Left ventricle myocardium superior (tissue), 1 donor: ENCODE measurements at regions not wholly inside any gene's neighbourhood (a gene's known extent, or its start where the extent isn't known, plus 50 kb on each side); places are given as distances from the start of the nearest gene placed in this dataset.

Experiments used
- ATAC-seq: fragments of 200-7000 bp; cut with Tn5 transposase; one replicate; pipeline ENCODE4 v1.9.1; 2020; ENCODE audit warnings: mild to moderate bottlenecking, moderate library complexity
- DNase-seq: peaks from one replicate; pipeline ENCODE4 v3.0.0-alpha.2; 2020
- intact Hi-C: fragments of 100-400 bp; cut with micrococcal nuclease; formaldehyde crosslinking; loops from one replicate; pipeline ENCODE4 v1.11.0; 2022
- donor health status: DM: no; HTN: yes; CAD: no; lungs with severe emphysema.

DNA sequence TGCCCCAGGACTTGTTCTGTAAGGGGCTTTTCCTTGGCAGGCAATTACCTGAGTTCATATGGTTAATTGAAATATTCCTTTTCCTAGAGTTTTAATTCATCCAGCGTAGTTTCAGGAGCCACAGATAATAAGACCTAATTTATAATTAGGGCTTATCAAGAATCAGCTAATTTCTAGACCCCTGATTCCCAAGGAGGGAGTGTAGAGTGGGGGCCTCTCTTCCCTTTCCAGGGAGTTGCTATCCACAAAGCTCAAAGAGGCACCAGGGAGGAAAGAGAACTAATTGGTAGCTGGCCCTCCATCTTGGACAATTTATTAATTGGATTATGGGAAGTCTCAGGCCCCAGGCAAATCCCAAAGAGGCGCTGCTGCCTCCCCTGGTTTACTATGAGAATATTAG lies 75.8 kb upstream of the ZNF618 start:
- DNase-seq (no peak), ATAC-seq (no peak)
- intact Hi-C loops = no loop called here

DNA sequence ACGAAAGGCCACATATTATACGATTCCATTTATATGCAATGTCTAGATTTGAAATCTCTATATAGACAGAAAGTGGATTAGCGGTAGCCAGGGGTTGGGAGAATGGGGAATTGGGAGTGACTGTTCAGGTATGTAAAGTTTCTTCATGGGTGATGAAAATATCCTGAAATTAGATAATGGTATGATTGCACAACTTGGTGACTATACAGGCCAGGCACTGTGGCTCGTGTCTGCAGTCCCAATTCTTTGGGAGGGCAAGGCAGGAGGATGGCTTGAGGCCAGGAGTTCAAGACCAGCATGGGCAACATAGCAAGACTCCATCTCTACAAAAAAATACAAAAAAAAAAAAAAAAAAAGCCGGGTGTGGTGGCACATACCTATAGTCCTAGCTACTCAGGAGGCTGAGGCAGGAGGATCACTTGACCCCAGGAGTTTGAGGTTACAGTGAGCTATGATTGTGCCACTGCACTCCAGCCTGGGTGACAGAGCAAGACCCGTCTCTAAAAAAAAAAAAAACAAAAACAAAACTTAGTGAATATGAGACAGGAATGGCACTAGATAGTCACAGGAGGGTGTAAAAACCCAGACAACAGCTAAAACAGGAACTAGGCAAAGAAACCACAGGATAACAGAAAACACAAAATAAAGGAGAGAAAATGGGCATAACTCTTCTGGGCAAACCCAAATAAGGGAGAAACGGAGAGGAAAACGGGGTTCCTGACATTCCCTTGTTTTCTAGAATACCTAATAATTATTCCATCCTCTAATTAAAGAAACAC lies 72.1 kb upstream of the ZNF618 start:
- ATAC-seq (no peak), DNase-seq (no peak)
- intact Hi-C loops = no loop called here

DNA sequence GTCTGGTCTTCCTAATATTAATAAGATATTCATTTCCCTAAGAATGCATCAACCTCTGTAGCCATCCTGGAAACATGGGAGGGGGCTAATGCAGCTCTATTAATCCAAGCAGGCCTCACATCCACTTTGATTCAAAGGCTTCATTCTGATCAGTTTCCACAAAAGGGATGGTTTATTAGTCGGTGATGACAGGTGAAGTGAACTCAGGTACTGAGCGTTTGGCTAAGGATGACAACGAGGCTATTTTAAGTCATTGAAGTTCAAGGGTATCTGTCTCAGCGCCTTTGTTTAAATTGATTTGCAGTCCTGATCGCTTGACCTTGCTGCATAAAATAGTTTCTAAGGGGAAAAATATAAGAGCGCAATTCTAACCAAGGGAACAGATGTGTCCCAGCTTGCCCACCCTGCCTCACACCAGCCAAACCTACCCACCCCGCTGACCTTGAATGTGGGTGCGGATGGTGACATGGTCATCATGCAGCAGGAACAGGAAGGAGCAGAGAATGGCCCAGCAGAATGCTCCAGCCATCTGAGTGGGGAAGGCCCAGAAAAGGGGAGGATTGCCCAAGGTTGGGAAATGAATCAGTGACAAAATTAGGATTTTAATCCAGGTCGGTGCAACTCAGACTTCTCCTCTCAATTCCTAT lies 70.5 kb upstream of the ZNF618 start:
- intact Hi-C loops = loop anchor here (2.0 kb wide), 1 partner anchor 227 kb away; no protein-coding TSS in a partner anchor
- ATAC-seq (no peak), DNase-seq (no peak)

DNA sequence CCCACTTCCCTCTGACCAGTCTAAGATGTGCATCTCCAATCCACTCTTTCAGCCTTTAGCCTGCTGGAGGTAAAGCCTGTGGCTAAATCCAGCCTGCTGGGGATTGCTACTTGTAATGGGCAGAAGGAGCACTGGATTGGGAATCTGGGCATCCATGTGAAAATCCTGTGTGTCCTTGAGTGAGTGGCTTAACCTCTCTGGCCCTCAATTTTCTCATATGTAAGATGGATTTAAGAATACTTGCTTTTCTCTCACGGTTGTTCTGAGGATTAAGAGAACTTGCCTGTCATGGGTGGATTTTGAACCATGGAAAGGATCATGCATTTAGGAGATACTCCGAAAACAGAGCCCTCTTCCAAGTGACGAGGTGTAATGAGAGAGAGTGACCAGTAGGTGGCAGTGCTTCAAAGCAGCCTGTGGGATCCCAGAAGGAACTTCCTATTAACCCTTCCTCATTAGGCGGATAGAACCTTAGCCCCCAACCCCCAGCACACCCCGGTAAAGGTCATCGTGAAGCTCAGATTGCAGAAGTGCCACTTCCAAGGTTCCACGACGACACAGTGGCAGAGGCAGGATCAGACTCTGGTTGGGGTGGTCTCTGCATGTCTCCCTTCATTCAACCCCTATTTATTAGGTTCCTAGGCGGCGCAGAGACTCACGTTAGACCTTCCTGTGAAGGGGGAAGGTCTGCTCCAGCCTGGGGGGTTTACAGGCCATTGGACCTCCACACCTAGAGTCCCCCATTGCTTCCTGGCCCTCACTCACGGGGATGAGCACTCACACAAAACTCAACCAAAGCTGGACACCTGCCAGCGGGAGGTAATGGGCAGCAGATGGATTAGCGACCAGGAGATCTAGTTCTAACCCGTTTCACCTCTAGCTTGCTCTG lies 68.7 kb upstream of the ZNF618 start:
- peak; percentile 83 for ATAC-seq
- DNase-seq = no peak
- intact Hi-C loops = loop anchor here (2.0 kb wide), 1 partner anchor 225 kb away; no protein-coding TSS in a partner anchor

DNA sequence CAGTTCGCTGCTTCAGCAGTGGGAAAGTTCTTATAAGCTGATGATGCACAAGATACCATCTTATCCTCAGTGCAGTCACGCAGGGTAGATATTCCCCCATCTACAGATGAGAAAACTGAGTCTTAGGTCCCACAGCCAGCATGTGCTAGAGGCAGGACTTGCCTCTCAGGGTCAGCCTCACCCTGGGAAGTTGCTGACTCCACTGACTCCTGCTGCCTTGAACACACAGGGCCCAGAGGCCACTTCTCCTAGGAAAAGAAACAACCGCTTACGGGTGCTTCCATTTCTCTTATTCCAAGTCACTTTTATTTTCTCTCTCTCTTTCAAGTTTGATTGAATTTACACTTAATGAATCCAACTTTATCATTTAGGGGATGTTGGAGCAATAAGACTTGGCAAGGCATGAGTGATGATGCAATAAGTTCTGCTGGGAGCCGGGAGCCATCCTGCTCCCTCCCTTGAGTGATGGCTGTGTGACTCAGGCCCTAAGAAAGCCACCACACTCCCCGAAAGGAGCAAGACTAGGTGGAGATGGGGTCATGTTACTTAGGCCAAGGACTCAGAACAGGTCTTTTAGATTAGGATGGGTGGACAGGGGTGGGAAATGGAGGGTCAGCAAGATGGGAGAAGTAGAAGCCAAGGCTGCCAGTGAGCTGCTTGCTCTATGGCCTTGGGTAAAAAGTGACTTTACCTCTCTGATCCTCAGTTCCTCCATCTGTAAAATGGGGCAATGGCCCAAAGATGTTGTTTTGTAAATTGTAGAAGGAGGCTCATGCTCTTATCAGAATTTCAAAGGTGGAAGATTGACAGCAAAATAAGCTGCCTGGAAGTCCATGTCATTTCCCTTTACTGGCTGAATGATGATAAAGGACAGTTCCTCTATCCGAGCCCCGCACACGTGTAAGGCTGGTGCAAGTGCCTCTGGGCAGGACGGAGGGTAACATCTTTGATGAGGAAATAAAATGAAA lies 67.4 kb upstream of the ZNF618 start:
- intact Hi-C loops = no loop called here
- peak; percentile 89 for ATAC-seq
- no peak for DNase-seq

DNA sequence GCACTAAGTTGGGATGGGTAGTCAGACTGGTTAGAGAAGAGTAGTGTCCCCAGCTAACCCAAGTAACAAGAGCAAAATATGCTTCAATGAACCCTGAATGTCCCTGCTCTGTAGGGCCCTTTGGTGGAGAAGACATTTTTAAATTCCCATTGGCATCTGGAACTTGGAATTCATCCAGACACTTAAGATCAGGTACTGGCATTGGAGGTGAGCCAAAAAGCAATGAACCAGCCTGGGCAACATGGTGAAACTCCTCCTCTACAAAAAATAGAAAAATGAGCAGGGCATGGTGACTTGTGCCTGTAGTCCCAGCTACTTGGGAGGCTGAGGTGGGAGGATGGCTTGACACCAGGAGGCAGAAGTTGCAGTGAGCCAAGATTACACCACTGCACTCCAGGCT lies 58.9 kb upstream of the ZNF618 start:
- intact Hi-C loops = no loop called here
- DNase-seq (no peak), ATAC-seq (no peak)

DNA sequence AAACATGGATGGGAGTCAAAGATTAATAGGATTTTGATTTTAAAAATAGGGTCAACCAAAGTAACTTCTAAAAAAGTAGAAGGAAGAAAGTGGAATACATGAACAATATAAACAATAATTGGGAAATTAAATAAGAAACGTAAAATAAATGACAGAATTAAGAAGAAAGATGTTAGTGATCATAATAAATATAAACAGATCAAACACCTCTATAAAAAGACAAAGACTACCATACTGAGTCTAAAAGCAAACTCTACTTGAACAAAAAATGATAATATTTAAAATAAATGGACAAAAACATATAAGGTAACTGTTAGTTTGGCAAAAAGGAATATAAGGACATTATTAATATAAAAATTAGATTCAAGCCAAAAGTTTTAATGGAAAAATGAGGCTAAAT lies 57.7 kb upstream of the ZNF618 start:
- intact Hi-C loops = no loop called here
- no peak for DNase-seq
- no peak for ATAC-seq

DNA sequence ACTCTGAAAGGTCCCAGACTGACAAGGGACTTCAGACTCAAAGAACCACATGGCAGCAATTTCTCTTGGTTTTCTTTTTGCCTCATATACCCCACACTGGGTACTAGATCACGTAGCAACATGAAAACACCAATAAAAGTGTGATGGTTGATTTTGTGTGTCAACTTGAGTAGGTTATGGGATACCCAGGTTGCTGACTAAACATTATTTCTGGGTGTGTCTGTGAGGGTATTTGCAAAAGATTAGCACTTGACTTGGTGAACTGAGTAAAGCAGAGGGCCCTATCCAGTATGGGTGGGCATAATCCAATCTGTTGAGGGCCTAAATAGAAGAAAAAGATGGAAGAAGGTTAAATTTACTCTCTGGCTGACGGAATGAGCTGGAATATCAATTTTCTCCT lies 53.8 kb upstream of the ZNF618 start:
- no peak for DNase-seq
- no peak for ATAC-seq
- intact Hi-C loops = no loop called here

DNA sequence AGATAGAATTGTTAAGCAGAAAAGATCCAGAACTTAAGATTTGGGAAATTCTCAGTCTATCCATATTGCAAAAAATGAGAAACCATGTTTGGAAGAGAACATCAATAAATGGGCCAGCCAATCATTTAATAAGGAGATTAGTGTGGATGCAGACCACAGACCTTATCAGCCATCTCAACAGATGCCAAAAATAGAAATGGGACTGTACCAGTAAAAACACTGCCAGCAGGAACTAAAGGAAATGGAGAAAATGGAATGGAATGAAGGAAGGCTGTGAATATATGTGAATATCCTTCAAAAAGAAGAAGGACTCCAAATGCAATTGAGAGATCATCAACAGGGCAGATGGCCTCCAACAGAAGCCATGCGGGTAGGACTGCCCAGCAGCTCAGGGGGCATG lies 52.7 kb upstream of the ZNF618 start:
- no peak for ATAC-seq
- no peak for DNase-seq
- intact Hi-C loops = no loop called here
